Prostate gland (tissue), 2 donors: ENCODE measurements at regions not wholly inside any gene's neighbourhood (a gene's known extent, or its start where the extent isn't known, plus 50 kb on each side); places are given as distances from the start of the nearest gene placed in this dataset.

ENCODE experiments used
- CTCF ChIP-seq, 4 experiments: fragments of 200-600 bp in 2 of 4; fragments of 450-650 bp in 2 of 4; sonication (generic) in 2 of 4; IDR thresholded peaks; 1 replicate in 3 of 4; 2 replicates in 1 of 4; pipeline ENCODE4 v1.5.1; 2016 to 2019; ENCODE audit warnings: antibody characterized with exemption in 4 of 4, mild to moderate bottlenecking in 2 of 4, moderate library complexity in 2 of 4
- POLR2A ChIP-seq: fragments of 450-650 bp; IDR thresholded peaks from one replicate; pipeline ENCODE4 v1.6.1; 2016; ENCODE audit warnings: antibody characterized with exemption, mild to moderate bottlenecking
- POLR2AphosphoS5 ChIP-seq: sonication (generic); formaldehyde crosslinking; IDR thresholded peaks from one replicate; pipeline ENCODE4 v1.6.1; 2017; ENCODE audit warnings: antibody characterized with exemption

DNA sequence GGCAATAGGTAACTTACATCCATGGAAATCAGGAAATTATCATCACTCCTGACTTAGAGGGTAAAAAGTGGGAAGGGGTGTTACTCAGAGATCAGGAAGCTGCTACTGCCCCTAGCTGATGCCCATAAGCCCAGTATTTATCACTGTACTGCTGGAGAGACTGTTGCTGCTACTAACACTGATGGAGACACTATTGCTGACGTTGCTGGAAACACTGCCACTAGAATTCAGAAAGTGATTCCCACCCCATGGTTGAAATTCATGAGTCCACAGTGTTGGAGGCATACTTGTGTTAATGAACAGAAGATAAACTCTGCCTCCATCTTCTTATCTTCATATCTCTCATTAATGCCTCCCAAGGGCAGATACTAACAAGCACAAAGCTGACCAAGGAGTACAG, 97.6 kb downstream of the MTX3 start:
- TF ChIP-seq POLR2A = no peak
- no peak for TF ChIP-seq CTCF (IDR thresholded peaks at IDR 0.05)
- no peak for TF ChIP-seq POLR2AphosphoS5
